NCI-H748 (cell line): ENCODE measurements at regions not wholly inside any gene's neighbourhood (a gene's known extent, or its start where the extent isn't known, plus 50 kb on each side); places are given as distances from the start of the nearest gene placed in this dataset.
A peak's percentile ranks its signal among the peaks of the same experiment; 100 is the strongest.
"Not testable (repeated sequence)": the region's sequence is repeated elsewhere in the genome, so short reads cannot be mapped to it uniquely, and the experiment has no call there.

Experiments used
- DNase-seq: peaks from one replicate; lab custom pipeline; 2025; ENCODE audit not compliant: unreplicated experiment; lab: John Stamatoyannopoulos, UW

GRCh38 chr10:29828956-29829355 is 194.2 kb upstream of the SVIL start:
- DNase-seq: no peak

DNA sequence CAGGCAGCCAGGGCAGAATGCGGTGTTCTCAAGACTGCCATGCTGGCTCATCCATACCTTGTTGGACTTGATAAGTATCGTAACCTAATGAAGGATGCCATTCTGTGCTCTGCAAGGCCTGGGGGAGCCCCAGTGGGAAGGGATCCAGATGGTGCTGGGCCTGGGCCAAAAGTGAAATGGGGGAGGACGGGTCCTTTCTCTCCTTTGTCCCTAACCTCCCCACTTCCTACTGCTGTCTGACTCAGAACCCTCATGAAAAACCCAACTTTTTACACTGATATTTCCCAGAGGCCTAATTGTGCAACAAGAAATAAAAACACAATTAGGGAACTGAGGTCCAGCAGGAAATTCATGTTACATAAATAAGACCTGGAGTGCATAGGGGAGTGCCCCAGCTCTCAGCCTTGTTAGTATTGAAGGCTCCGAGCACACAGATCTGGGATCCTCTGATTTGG is 193.7 kb upstream of the SVIL start:
- no peak for DNase-seq

- DNase-seq: no peak
These were observed 192.7 kb upstream of the SVIL start for GRCh38 chr10:29827512-29827911.

- DNase-seq: no peak
These were observed 192.2 kb upstream of the SVIL start for GRCh38 chr10:29826801-29827450.

DNA sequence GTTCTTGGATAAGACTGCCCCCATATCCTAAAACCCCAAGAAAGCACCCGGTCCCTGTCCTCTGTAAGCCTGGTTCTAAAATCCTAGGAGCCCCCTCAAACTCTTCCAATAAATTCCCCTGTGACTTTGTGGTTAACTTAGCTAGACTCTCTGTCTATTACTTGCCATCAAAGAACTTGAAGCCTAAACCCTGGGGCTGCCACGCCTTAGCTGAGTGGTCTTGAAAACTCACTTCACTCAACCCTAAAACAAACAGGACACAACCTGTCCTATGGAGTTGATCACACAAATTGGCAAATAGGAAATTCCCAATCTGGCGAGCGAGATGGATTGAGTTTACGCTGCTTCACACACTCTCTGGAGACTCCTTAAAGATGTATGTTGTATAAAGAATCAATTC is 191.4 kb upstream of the SVIL start:
- no peak for DNase-seq

GRCh38 chr10:29823553-29824080 is 188.8 kb upstream of the SVIL start:
- no peak for DNase-seq

- DNase-seq: no peak
These were observed 186.2 kb upstream of the SVIL start for GRCh38 chr10:29820890-29821461.

DNA sequence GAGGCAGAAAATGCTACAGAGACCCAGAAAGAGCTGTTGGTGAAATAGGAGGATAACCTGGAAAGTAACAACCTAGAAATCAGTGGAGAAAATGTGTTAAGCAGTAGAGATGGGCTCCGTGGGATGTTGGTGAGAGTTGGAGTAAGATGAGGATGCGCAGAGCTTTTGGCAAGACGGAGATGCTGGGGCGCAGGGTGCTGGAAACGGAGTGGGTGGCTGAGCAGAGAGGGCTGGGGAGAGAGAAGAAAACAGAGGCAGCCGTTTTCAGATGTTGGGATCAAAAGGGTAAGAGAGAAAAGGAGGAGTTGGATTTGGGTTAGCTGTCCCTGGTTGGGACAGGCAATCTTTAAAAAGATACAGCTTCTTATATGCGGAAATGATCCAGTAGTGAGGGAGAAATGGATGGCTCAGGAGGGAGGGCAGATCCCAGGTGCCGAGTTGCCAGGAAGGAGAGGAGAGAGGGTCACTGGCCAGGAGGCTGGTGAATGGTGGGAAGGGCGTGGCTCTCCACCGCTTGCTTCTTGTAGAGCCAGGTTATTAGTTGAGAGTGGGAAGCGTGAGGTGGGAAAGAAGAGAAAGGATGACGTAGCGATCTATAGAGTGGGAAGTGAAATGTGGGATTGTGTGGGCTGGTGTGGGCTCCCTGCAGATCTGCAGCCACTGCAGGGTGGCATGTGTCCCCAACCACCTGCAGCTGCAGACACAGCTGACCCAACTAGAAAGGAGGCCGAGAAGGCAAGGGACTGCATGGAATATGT is 182.2 kb upstream of the SVIL start:
- peak; percentile 30 for DNase-seq

DNA sequence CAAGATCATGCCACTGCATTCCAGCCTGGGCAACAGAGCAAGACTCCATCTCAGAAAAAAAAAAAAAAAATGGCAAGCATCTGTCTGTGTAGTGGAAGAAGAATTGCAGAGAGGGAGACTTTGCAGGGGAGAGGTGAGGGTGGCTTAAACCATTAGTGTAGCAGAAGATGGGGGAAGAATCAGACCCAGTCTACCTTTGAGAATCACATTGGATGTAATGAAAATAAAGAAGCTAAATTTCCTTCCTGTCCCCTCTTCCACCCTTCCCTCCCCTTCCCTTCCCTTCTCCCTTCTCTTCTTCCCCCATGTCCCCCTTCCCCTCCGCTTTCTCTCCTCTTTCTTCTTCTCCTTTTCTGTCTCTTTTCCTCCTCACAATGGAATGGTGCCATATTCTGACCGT is 180.8 kb upstream of the SVIL start:
- DNase-seq: no peak

GRCh38 chr10:29811751-29812427 is 177.1 kb upstream of the SVIL start:
- no peak for DNase-seq

- no peak for DNase-seq
These were observed 176.0 kb upstream of the SVIL start for GRCh38 chr10:29810816-29811215.

DNA sequence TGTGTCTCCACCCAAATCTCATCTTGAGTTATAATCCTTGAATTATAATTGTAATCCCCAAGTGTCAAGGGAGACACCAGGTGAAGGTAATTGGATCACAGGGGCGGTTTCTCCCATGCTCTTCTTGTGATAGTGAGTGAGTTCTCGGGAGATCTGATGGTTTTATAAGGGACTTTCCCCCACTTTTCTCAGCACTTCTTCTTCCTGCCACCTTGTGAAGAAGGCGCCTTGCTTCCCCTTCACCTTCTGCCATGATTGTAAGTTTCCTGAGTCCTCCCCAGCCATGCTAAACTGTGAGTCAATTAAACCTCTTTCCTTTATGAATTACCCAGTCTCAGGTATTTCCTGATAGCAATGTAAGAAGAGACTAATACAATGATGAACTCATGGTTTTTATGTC is 175.5 kb upstream of the SVIL start:
- DNase-seq: not testable (repeated sequence)

DNA sequence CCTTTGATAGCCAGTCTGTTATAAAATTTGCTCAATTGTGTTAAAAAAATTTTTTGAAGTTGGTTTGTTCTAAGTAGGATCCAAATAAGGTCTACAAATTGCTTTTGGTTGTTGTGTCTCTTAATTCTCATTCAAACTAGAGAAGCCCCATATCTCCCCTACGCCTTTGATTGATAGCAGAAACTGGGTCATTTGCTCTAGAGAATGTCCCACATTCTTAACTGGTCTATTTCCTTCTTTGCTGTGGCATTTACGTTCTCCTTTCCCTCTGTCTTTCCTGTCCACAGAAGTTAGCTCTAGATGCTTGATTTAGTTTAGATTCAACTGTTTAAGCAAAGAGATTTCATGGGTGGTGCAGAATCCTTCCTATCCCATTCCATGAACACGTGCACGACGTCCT is 174.6 kb upstream of the SVIL start:
- DNase-seq: no peak

GRCh38 chr10:29807163-29807806 is 172.5 kb upstream of the SVIL start:
- DNase-seq: no peak

GRCh38 chr10:29806350-29806788 is 171.6 kb upstream of the SVIL start:
- no peak for DNase-seq

- no peak for DNase-seq
These were observed 170.5 kb upstream of the SVIL start for GRCh38 chr10:29805134-29805723.

GRCh38 chr10:29804025-29804852 is 169.5 kb upstream of the SVIL start:
- DNase-seq: no peak

DNA sequence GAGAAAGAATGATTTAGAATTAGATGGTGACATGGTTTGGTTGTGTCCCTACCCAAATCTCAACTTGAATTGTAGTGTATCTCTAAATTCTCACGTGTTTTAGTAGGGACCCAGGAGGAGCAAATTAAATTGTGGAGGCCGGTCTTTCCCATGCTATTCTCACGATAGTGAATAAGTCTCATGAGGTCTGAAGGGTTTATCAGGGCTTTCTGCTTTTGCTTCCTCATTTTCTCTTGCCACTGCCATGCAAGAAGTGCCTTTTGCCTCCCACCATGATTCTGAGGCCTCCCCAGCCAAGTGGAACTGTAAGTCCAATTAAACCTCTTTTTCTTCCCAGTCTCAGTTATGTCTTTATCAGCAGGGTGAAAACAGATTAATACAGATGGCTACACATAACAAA is 167.4 kb upstream of the SVIL start:
- DNase-seq: no peak

DNA sequence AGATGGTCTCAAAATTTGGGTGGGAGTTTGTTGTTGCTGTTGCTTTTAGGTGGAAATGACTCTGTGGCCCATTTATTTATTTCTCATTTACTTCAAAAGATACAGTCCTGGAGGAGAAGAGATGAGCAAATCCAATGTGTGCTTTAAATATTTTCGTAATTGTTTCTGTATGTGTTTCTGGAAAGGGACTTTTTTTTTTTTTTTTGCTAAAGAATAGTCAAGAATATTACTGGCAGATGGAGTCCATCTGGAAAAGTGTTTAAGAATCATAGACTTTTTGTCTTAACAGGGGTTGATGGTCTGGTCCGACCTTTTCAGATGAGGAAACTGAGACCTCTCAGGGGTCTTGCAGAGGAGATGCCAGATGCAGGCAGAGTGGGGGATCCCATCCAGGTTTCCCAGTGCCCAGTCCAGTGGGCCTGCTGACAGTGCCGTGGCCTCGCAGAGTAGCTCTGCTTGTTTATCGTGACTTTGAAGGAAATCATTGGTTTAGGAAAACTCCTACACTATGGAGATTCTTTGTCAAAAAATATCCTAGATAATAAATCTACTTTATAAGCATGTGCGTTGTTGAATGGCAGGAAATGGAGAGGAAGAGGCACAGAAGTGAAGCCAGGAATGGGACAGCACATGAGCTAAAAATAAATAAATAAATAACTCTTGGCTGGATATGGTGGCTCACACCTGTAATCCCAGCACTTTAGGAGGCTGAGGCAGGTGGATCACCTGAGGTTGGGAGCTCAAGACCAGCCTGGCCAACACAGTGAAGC is 164.3 kb upstream of the SVIL start:
- no peak for DNase-seq
